ENCODE measurements at regions not wholly inside any gene's neighbourhood (a gene's known extent, or its start where the extent isn't known, plus 50 kb on each side); places are given as distances from the start of the nearest gene placed in this dataset.

DNA sequence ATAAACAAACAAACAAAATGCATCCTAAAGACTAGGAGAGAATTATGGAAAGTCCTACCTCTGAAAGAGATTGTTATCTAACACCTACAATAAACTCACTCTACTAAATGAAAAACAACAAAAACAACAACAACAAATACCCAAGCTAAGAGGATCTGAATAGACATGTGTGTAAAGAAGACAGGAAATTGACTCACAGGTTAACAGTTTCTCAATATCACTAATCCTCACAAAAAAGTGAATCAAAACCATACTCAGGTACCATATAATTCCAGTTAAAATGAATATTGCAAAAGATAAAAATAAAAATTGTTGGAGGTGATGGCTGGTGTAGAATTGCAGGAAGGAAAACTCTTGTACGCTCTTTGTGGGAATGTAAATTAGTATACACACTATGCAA, 110.4 kb upstream of the TOP3B start:
- WGBS, 2 experiments (ENCODE audit: extremely low coverage in 1 of 2, insufficient coverage in 1 of 2, insufficient read length in 1 of 2, insufficient replicate concordance in 2 of 2, low coverage in 1 of 2, low lambda C conversion rate in 2 of 2, missing lambda C conversion rate in 1 of 2): 71% methylated on average over 1 of the region's 1 CpG; no CpG with 5 or more reads in 1 of the 2 experiments
- Histone ChIP-seq H3K23ac (ENCODE audit: insufficient read length) (no peak overlapping the region), H3K27me3 (replicated peaks in 1 of 4; ENCODE audit: control insufficient read depth in 3 of 4, extremely low read depth in 1 of 4, insufficient read depth in 3 of 4, low read length in 3 of 4) (peaks cover 74 to 100% (median 98%) of the 10 kb centered on the region in 4 experiments), H4K8ac (ENCODE audit: extremely low read depth, insufficient read depth, low read length) (no peak overlapping the region), H4K20me1 (replicated peaks in 1 of 2; ENCODE audit: control insufficient read depth in 1 of 2, insufficient read depth in 2 of 2, low read length in 2 of 2) (peaks cover 0 to 5% of the 10 kb centered on the region in 2 experiments), H3K56ac (replicated peaks; ENCODE audit: insufficient read length, low read depth, low read length) (no peak overlapping the region), H3K18ac (ENCODE audit: extremely low read depth, low read length) (no peak overlapping the region), H3K36me3 (ENCODE audit: control insufficient read depth in 2 of 4, insufficient read depth in 4 of 4, low read length in 3 of 4) (no peaks in the 10 kb centered on the region), H3K79me1 (ENCODE audit: low read depth, low read length) (no peaks in the 10 kb centered on the region), H3K9me3 (ENCODE audit: insufficient read depth in 2 of 2, low read depth in 1 of 2, low read length in 1 of 2) (no peaks in the 10 kb centered on the region), H2BK5ac (ENCODE audit: low read depth, low read length) (no peak overlapping the region), H2BK120ac (replicated peaks; ENCODE audit: low read depth, low read length) (no peak overlapping the region), H2AK5ac (ENCODE audit: low read depth, low read length) (no peak overlapping the region), H4K91ac (replicated peaks; ENCODE audit: insufficient read length, low read length) (no peak overlapping the region), H3K4ac (replicated peaks; ENCODE audit: insufficient read length, low read depth, low read length) (no peak overlapping the region), H2BK15ac (ENCODE audit: low read length) (no peak overlapping the region), H3K79me2 (ENCODE audit: control insufficient read depth in 1 of 2, insufficient read depth in 2 of 2, low read length in 2 of 2) (no peaks in the 10 kb centered on the region), H3K23me2 (ENCODE audit: low read depth, low read length) (no peaks in the 10 kb centered on the region), H2BK20ac (ENCODE audit: low read length) (no peak overlapping the region), H3K14ac (ENCODE audit: insufficient read length) (no peak overlapping the region), H3K4me2 (ENCODE audit: insufficient read depth in 1 of 2, low read depth in 2 of 2, low read length in 2 of 2) (no peak overlapping the region), H3K4me1 (replicated peaks in 1 of 4; ENCODE audit: control insufficient read depth in 3 of 4, insufficient read depth in 4 of 4, low read length in 3 of 4) (no peaks in the 10 kb centered on the region), H3K4me3 (ENCODE audit: extremely low read depth in 1 of 4, insufficient read depth in 2 of 4, low read depth in 3 of 4, low read length in 4 of 4) (no peak overlapping the region), H2AFZ (ENCODE audit: low read length) (no peak overlapping the region), H2BK12ac (ENCODE audit: low read depth, low read length) (no peak overlapping the region), H3K27ac (ENCODE audit: low read depth, low read length) (no peak overlapping the region), H4K5ac (ENCODE audit: insufficient read length, low read depth, low read length) (no peak overlapping the region), H3K9ac (replicated peaks in 1 of 4; ENCODE audit: extremely low read depth in 1 of 4, low read depth in 3 of 4, low read length in 3 of 4) (no peak overlapping the region)
- CTCF ChIA-PET (ENCODE audit: partially characterized antibody): no interaction called here
- DNase-seq (ENCODE audit: low read depth in 1 of 2, low spot score in 2 of 2) (no peak), FAIRE-seq (no peak)
- no peak for TF ChIP-seq SP2 (IDR thresholded peaks at IDR 0.05; ENCODE audit: low read length)
- 0 out of 2 replicates have a peak, but pooled peaks have one; percentile 12 for TF ChIP-seq SUZ12 (IDR thresholded peaks at IDR 0.05; ENCODE audit: low read length)
- POLR2A ChIA-PET (ENCODE audit: partially characterized antibody): no interaction called here
